ENCODE measurements at regions not wholly inside any gene's neighbourhood (a gene's known extent, or its start where the extent isn't known, plus 50 kb on each side); places are given as distances from the start of the nearest gene placed in this dataset.
"Not testable (repeated sequence)": the region's sequence is repeated elsewhere in the genome, so short reads cannot be mapped to it uniquely, and the experiment has no call there.

- Histone ChIP-seq H3K27me3 (no peaks in the 10 kb centered on the region), H3K9me3 (no peaks in the 10 kb centered on the region), H3K27ac (no peak overlapping the region), H3K4me1 (no peaks in the 10 kb centered on the region), H3K36me3 (no peaks in the 10 kb centered on the region), H3K4me3 (no peak overlapping the region)
- DNase-seq (ENCODE audit: low spot score in 2 of 2), result no peak
- TF ChIP-seq, protein P1, sequence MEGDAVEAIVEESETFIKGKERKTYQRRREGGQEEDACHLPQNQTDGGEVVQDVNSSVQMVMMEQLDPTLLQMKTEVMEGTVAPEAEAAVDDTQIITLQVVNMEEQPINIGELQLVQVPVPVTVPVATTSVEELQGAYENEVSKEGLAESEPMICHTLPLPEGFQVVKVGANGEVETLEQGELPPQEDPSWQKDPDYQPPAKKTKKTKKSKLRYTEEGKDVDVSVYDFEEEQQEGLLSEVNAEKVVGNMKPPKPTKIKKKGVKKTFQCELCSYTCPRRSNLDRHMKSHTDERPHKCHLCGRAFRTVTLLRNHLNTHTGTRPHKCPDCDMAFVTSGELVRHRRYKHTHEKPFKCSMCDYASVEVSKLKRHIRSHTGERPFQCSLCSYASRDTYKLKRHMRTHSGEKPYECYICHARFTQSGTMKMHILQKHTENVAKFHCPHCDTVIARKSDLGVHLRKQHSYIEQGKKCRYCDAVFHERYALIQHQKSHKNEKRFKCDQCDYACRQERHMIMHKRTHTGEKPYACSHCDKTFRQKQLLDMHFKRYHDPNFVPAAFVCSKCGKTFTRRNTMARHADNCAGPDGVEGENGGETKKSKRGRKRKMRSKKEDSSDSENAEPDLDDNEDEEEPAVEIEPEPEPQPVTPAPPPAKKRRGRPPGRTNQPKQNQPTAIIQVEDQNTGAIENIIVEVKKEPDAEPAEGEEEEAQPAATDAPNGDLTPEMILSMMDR (IDR thresholded peaks at IDR 0.05), result no peak
- TF ChIP-seq POLR2A (IDR thresholded peaks at IDR 0.05) (no peak), POLR2AphosphoS5 (IDR thresholded peaks at IDR 0.05) (no peak)
- intact Hi-C loops (cut with DNase I; ENCODE audit: low total_unique reads), result no loop called here
Measured at GRCh38 chr1:60265560-60266535, 192.3 kb upstream of the C1orf87 start.

DNA sequence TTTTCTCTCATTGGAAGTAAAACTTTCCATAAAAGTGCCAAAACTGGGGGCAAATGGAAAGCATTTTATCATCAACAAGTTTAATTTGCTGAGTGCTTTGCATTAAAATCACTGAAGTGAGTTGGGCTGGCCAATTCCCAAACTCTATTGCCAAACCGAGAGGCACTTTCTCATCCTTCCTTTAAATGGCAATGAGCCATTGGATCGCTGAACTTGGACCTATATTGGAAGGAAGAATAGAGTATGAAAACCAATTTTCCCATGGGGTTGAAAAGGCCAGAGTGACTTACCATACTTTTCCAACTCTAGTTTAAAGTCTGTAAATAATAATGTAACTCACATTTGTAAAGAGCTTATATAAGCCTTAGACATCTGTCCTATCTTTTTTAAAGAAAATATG, 189.1 kb upstream of the C1orf87 start:
- Histone ChIP-seq H3K9me3 (no peaks in the 10 kb centered on the region), H3K27me3 (no peaks in the 10 kb centered on the region), H3K36me3 (no peaks in the 10 kb centered on the region), H3K4me1 (no peaks in the 10 kb centered on the region), H3K4me3 (no peak overlapping the region), H3K27ac (no peak overlapping the region)
- no peak for DNase-seq (ENCODE audit: low spot score in 2 of 2)
- TF ChIP-seq POLR2A (IDR thresholded peaks at IDR 0.05), result no peak
- TF ChIP-seq, protein P1 (IDR thresholded peaks at IDR 0.05), result no peak
- TF ChIP-seq POLR2AphosphoS5 (IDR thresholded peaks at IDR 0.05), result no peak
- intact Hi-C loops (cut with DNase I; ENCODE audit: low total_unique reads), result no loop called here

DNA sequence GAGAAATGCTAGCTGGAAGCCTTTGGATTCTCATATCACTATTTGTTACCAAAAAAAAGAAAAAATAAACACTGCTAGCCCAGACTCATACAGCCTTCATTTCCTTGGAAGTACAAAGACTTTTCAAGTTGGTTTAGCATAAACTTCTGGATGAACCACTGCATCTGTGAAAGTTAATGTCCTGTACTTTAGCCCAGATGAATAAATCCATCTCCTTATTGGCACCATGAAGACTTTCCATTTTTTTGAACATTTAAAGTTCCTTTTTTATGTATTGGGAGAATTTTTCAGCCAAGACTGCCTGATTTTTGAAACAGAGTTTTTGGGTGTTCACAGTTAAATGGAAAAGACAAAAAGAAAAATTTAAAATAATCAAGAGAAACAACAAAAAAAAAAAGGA, 184.0 kb upstream of the C1orf87 start:
- TF ChIP-seq POLR2A (IDR thresholded peaks at IDR 0.05), result no peak
- TF ChIP-seq, protein P1 (IDR thresholded peaks at IDR 0.05), result no peak
- no peak for TF ChIP-seq POLR2AphosphoS5 (IDR thresholded peaks at IDR 0.05)
- Histone ChIP-seq H3K36me3 (no peaks in the 10 kb centered on the region), H3K9me3 (no peaks in the 10 kb centered on the region), H3K4me3 (no peak overlapping the region), H3K27me3 (no peaks in the 10 kb centered on the region), H3K4me1 (no peaks in the 10 kb centered on the region), H3K27ac (no peak overlapping the region)
- intact Hi-C loops (cut with DNase I; ENCODE audit: low total_unique reads), result no loop called here
- DNase-seq (ENCODE audit: low spot score in 2 of 2), result no peak

DNA sequence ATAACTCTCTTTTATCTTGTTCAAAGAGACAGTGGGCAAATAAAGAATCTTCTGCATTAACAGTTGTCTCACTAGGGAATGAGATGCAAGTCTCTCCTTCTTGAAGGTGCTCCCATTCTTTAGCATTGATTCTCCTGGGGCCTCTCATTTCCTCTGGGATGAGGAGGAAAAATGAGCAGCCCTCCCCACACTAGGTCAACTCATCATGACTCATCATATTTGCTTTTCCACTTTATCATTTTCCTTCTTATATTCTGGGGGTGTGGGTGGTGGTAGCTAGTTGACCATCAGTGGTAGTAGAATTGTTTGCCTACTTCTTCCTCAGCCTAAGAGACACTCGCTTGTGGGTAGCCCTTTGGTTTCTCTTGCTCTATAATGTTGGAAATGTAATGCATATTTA, 182.0 kb upstream of the C1orf87 start:
- intact Hi-C loops (cut with DNase I; ENCODE audit: low total_unique reads), result no loop called here
- no peak for DNase-seq (ENCODE audit: low spot score in 2 of 2)
- no peaks in the 10 kb centered on the region for H3K9me3 ChIP-seq
- H3K27ac ChIP-seq, result no peak overlapping the region
- no peak overlapping the region for H3K4me3 ChIP-seq
- no peak for TF ChIP-seq POLR2A (IDR thresholded peaks at IDR 0.05)
- TF ChIP-seq, protein P1 (IDR thresholded peaks at IDR 0.05), result no peak
- TF ChIP-seq POLR2AphosphoS5 (IDR thresholded peaks at IDR 0.05), result no peak
- no peaks in the 10 kb centered on the region for H3K4me1 ChIP-seq
- H3K27me3 ChIP-seq, result no peaks in the 10 kb centered on the region
- H3K36me3 ChIP-seq, result no peaks in the 10 kb centered on the region

DNA sequence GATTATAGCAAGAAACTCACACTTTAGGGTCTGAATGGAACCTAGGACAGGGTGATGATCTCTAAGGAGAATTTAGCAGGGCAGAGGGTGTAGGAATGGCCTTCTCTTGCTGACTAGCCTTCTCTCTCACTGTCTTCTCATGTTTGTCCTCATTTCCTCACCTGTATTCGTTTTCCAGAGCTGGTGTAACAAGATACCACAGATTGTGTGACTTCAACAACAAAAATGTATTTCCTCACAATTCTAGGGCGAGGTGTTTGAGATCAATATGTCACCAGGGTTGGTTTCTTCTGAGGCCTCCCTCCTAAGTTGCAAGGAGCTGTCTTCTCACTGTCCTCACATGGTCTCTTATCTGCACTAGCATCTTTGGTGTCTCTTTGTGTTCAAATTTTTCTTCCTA, 177.9 kb upstream of the C1orf87 start:
- H3K4me3 ChIP-seq, result no peak overlapping the region
- no peaks in the 10 kb centered on the region for H3K4me1 ChIP-seq
- H3K27me3 ChIP-seq, result no peaks in the 10 kb centered on the region
- DNase-seq (ENCODE audit: low spot score in 2 of 2), result no peak
- intact Hi-C loops (cut with DNase I; ENCODE audit: low total_unique reads), result no loop called here
- TF ChIP-seq POLR2AphosphoS5 (IDR thresholded peaks at IDR 0.05) (no peak), POLR2A (IDR thresholded peaks at IDR 0.05) (no peak)
- TF ChIP-seq, protein P1 (IDR thresholded peaks at IDR 0.05), result no peak
- no peaks in the 10 kb centered on the region for H3K36me3 ChIP-seq
- no peaks in the 10 kb centered on the region for H3K9me3 ChIP-seq
- H3K27ac ChIP-seq, result no peak overlapping the region

DNA sequence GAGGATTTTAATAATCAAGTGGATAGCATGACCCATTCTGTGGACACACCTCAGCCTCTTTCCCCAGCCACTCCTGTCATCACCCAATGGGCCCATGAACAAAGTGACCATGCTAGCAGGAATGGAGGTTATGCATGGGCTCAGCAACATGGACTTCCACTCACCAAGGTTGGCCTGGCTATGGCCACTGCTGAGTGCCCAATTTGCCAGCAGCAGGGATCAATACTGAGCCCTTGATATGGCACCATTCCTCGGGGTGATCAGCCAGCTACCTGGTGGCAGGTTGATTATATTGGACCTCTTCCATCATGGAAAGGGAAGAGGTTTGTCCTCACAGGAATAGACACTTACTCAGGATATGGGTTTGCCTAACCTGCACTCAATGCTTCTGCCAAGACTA, 173.9 kb upstream of the C1orf87 start:
- DNase-seq (ENCODE audit: low spot score in 2 of 2); H3K4me1 ChIP-seq; H3K4me3 ChIP-seq; H3K27ac ChIP-seq; H3K36me3 ChIP-seq; intact Hi-C loops (cut with DNase I; ENCODE audit: low total_unique reads); H3K9me3 ChIP-seq; H3K27me3 ChIP-seq: not testable (repeated sequence)

Measured in breast epithelium (tissue), 4 donors.